Sciatic nerve (tissue), 2 donors: ENCODE measurements at regions not wholly inside any gene's neighbourhood (a gene's known extent, or its start where the extent isn't known, plus 50 kb on each side); places are given as distances from the start of the nearest gene placed in this dataset.
"Not testable (repeated sequence)": the region's sequence is repeated elsewhere in the genome, so short reads cannot be mapped to it uniquely, and the experiment has no call there.

ENCODE experiments used
- ATAC-seq: fragments of 200-7000 bp; cut with Tn5 transposase; one replicate; pipeline ENCODE4 v1.9.1; 2020; ENCODE audit warnings: mild to moderate bottlenecking, moderate library complexity
- DNase-seq: peaks from one replicate; pipeline ENCODE4 v3.0.0-alpha.2; 2020; ENCODE audit warnings: low spot score
- intact Hi-C: fragments of 100-400 bp; cut with DNase I; formaldehyde crosslinking; loops from one replicate; pipeline ENCODE4 v1.14.2; 2022
- donor health status: DM: no; HTN: no; CAD: no.
- donor health status: DM: no; HTN: no; CAD: no.

GRCh38 chr5:34244281-34245031 is 201.4 kb upstream of the C1QTNF3 start:
- ATAC-seq, intact Hi-C loops: not testable (repeated sequence)
- DNase-seq: peak; percentile 78

GRCh38 chr5:34245032-34245394 is 202.0 kb upstream of the C1QTNF3 start:
- DNase-seq, ATAC-seq, intact Hi-C loops: not testable (repeated sequence)

GRCh38 chr5:34245813-34246212 is 202.8 kb upstream of the C1QTNF3 start:
- intact Hi-C loops, DNase-seq, ATAC-seq: not testable (repeated sequence)

GRCh38 chr5:34258598-34258997 is 215.6 kb upstream of the C1QTNF3 start:
- DNase-seq, intact Hi-C loops, ATAC-seq: not testable (repeated sequence)

- ATAC-seq, DNase-seq, intact Hi-C loops: not testable (repeated sequence)
Observed at GRCh38 chr5:34261020-34261419, 218.0 kb upstream of the C1QTNF3 start.

- intact Hi-C loops, ATAC-seq, DNase-seq: not testable (repeated sequence)
Observed at GRCh38 chr5:34266151-34266550, 223.1 kb upstream of the C1QTNF3 start.

GRCh38 chr5:34296759-34297158 is 253.7 kb upstream of the C1QTNF3 start:
- DNase-seq, ATAC-seq, intact Hi-C loops: not testable (repeated sequence)

- ATAC-seq, intact Hi-C loops, DNase-seq: not testable (repeated sequence)
Observed at GRCh38 chr5:34329201-34329600, 286.2 kb upstream of the C1QTNF3 start.

GRCh38 chr5:34329611-34330108 is 286.6 kb upstream of the C1QTNF3 start:
- intact Hi-C loops, ATAC-seq, DNase-seq: not testable (repeated sequence)

GRCh38 chr5:34331928-34332454 is 289.0 kb upstream of the C1QTNF3 start:
- intact Hi-C loops, DNase-seq, ATAC-seq: not testable (repeated sequence)

GRCh38 chr5:34339408-34340001 is 296.5 kb upstream of the C1QTNF3 start:
- ATAC-seq, DNase-seq, intact Hi-C loops: not testable (repeated sequence)

- ATAC-seq, intact Hi-C loops, DNase-seq: not testable (repeated sequence)
Observed at GRCh38 chr5:34354440-34354839, 301.7 kb upstream of the RAI14 start.

GRCh38 chr5:34371417-34371816 is 284.7 kb upstream of the RAI14 start:
- ATAC-seq, DNase-seq, intact Hi-C loops: not testable (repeated sequence)

GRCh38 chr5:34371817-34372216 is 284.3 kb upstream of the RAI14 start:
- not testable (repeated sequence) for ATAC-seq, DNase-seq

GRCh38 chr5:34372739-34373138 is 283.4 kb upstream of the RAI14 start:
- ATAC-seq, intact Hi-C loops, DNase-seq: not testable (repeated sequence)

More at GRCh38 chr5:34371817-34372216, 284.3 kb upstream of the RAI14 start:
- intact Hi-C loops: not testable (repeated sequence)

- DNase-seq, ATAC-seq, intact Hi-C loops: not testable (repeated sequence)
Observed at GRCh38 chr5:34377651-34378050, 278.5 kb upstream of the RAI14 start.

GRCh38 chr5:34378498-34378897 is 277.6 kb upstream of the RAI14 start:
- ATAC-seq, intact Hi-C loops, DNase-seq: not testable (repeated sequence)

- DNase-seq, ATAC-seq, intact Hi-C loops: not testable (repeated sequence)
Observed at GRCh38 chr5:34388754-34389153, 267.4 kb upstream of the RAI14 start.

GRCh38 chr5:34409373-34409772 is 246.8 kb upstream of the RAI14 start:
- DNase-seq (no peak), ATAC-seq (no peak)
- intact Hi-C loops: no loop called here
